HCT116 (cell line): ENCODE measurements at regions not wholly inside any gene's neighbourhood (a gene's known extent, or its start where the extent isn't known, plus 50 kb on each side); places are given as distances from the start of the nearest gene placed in this dataset.

Experiments used
- ATAC-seq: fragments of 200-7000 bp; cut with Tn5 transposase; 2 replicates; pipeline ENCODE4 v1.9.1; 2020; ENCODE audit warnings: mild to moderate bottlenecking, moderate library complexity
- BruUV-seq: library from RNA; stranded (reverse); fragments of 400-500 nt; replicated peaks from 2 replicates; lab custom pipeline; 2021; lab: Mats Ljungman, UMichigan
- CTCF ChIA-PET: fragments of 300-600 bp; sonication (Branson Sonifier 250); formaldehyde crosslinking; loops from one replicate; lab custom pipeline; 2021; ENCODE audit warnings: antibody characterized with exemption; lab: Charles Lee
- POLR2A ChIA-PET: fragments of 300-600, 350-600 bp; sonication (Branson Sonifier 250); formaldehyde crosslinking; loops from one replicate; lab custom pipeline; 2021; ENCODE audit warnings: antibody characterized with exemption; lab: Charles Lee
- RAD21 ChIA-PET, 2 experiments: fragments of 300-600 bp; sonication (Branson Sonifier 250); formaldehyde crosslinking; loops; one replicate each; lab custom pipeline; 2023; ENCODE audit warnings: low total read pairs in 2 of 2; ENCODE audit not compliant: uncharacterized antibody in 2 of 2, unreplicated experiment in 2 of 2, low non-redundant PET in 1 of 2; lab: Charles Lee
- DNase-seq: peaks from one replicate; pipeline ENCODE4 v3.0.0-alpha.2; 2010; ENCODE audit warnings: low read depth, low spot score
- H2AFZ ChIP-seq: fragments of 200-600 bp; shearing (Covaris generic), sonication (generic); 2 replicates; pipeline ENCODE4 v1.6.1; 2017; ENCODE audit warnings: low read depth, mixed run types, mixed read lengths, antibody characterized with exemption, low read length; ENCODE audit not compliant: poor library complexity, severe bottlenecking
- H3K27ac ChIP-seq: 2 replicates; pipeline ENCODE4 v1.5.1; 2012; ENCODE audit warnings: low read depth, low read length
- H3K27me3 ChIP-seq: fragments of 200-600 bp; sonication (generic); 2 replicates; pipeline ENCODE4 v1.6.1; 2016; ENCODE audit warnings: mixed run types, low read length, mixed read lengths; ENCODE audit not compliant: insufficient read depth
- H3K36me3 ChIP-seq, 2 experiments: fragments of 200-500 bp in 1 of 2; fragments of 200-600 bp in 1 of 2; sonication (Bioruptor generic) in 1 of 2; sonication (generic) in 1 of 2; 2 replicates each; pipeline versions ENCODE4 v1.5.1 to v1.6.1; 2014 to 2016; ENCODE audit warnings: low read length in 2 of 2, inconsistent platforms in 1 of 2, mixed read lengths in 1 of 2, mixed run types in 1 of 2; ENCODE audit not compliant: insufficient read depth in 2 of 2, control insufficient read depth in 1 of 2
- H3K4me1 ChIP-seq, 2 experiments: fragments of 200-600 bp in 1 of 2; sonication (generic) in 1 of 2; 2 replicates each; pipeline versions ENCODE4 v1.5.1 to v1.6.1; 2012 to 2017; ENCODE audit warnings: low read length in 2 of 2, inconsistent platforms in 1 of 2, mild to moderate bottlenecking in 1 of 2, mixed read lengths in 1 of 2, mixed run types in 1 of 2, moderate library complexity in 1 of 2; ENCODE audit not compliant: insufficient read depth in 2 of 2, control insufficient read depth in 1 of 2
- H3K4me2 ChIP-seq: fragments of 200-600 bp; sonication (generic); 2 replicates; pipeline ENCODE4 v1.6.1; 2017; ENCODE audit warnings: mixed run types, low read length, mixed read lengths
- H3K4me3 ChIP-seq, 2 experiments: fragments of 200-600 bp in 1 of 2; sonication (generic) in 1 of 2; replicated peaks in 1 of 2; 2 replicates each; pipeline ENCODE4 v1.5.1; 2011 to 2016; ENCODE audit warnings: low read length in 2 of 2, control low read depth in 1 of 2, low read depth in 1 of 2, mild to moderate bottlenecking in 1 of 2, mixed read lengths in 1 of 2, mixed run types in 1 of 2
- H3K79me2 ChIP-seq: fragments of 200-600 bp; sonication (generic); 2 replicates; pipeline ENCODE4 v1.6.1; 2017; ENCODE audit warnings: mild to moderate bottlenecking, mixed run types, low read length, moderate library complexity, mixed read lengths; ENCODE audit not compliant: insufficient read depth
- H3K9ac ChIP-seq: fragments of 200-600 bp; sonication (generic); 2 replicates; pipeline ENCODE4 v1.6.1; 2016; ENCODE audit warnings: low read length, mixed read lengths
- H3K9me2 ChIP-seq: fragments of 200-600 bp; sonication (generic), shearing (Covaris generic); 2 replicates; pipeline ENCODE4 v1.6.1; 2017; ENCODE audit warnings: mixed run types, mild to moderate bottlenecking, moderate library complexity; ENCODE audit not compliant: insufficient read depth
- H3K9me3 ChIP-seq, 2 experiments: fragments of 200-500 bp in 1 of 2; fragments of 200-600 bp in 1 of 2; sonication (Bioruptor generic) in 1 of 2; sonication (generic) in 1 of 2; 2 replicates each; pipeline ENCODE4 v1.6.1; 2014 to 2017; ENCODE audit warnings: low read length in 2 of 2, mixed read lengths in 2 of 2, inconsistent platforms in 1 of 2, low read depth in 1 of 2, mild to moderate bottlenecking in 1 of 2, mixed run types in 1 of 2, moderate library complexity in 1 of 2; ENCODE audit not compliant: control insufficient read depth in 1 of 2, insufficient read depth in 1 of 2
- H4K20me1 ChIP-seq: fragments of 200-600 bp; sonication (generic), shearing (Covaris generic); 2 replicates; pipeline ENCODE4 v1.6.1; 2017; ENCODE audit warnings: mixed run types, mild to moderate bottlenecking, moderate library complexity; ENCODE audit not compliant: insufficient read depth
- ATF3 ChIP-seq: IDR thresholded peaks from 2 replicates; pipeline ENCODE4 v1.6.1; 2012
- CBX3 ChIP-seq: IDR thresholded peaks from 2 replicates; pipeline ENCODE4 v1.6.1; 2012; ENCODE audit warnings: low read depth
- CEBPB ChIP-seq: IDR thresholded peaks from 2 replicates; pipeline ENCODE4 v1.6.1; 2012; ENCODE audit warnings: low read depth
- ELF1 ChIP-seq: IDR thresholded peaks from 2 replicates; pipeline ENCODE4 v1.6.1; 2012; ENCODE audit warnings: low read depth, borderline replicate concordance
- EZH2 ChIP-seq: fragments of 200-600 bp; sonication (generic); IDR thresholded peaks from 2 replicates; pipeline ENCODE4 v1.6.1; 2017; ENCODE audit warnings: antibody characterized with exemption, mixed run types
- EZH2phosphoT487 ChIP-seq: fragments of 200-600 bp; IDR thresholded peaks from 2 replicates; pipeline ENCODE4 v1.6.1; 2018; ENCODE audit warnings: antibody characterized with exemption, borderline replicate concordance
- FOSL1 ChIP-seq: IDR thresholded peaks from 2 replicates; pipeline ENCODE4 v1.6.1; 2012; ENCODE audit warnings: low read depth
- JUND ChIP-seq: IDR thresholded peaks from 2 replicates; pipeline ENCODE4 v1.6.1; 2012
- POLR2A ChIP-seq: IDR thresholded peaks from 2 replicates; pipeline ENCODE4 v1.7.0; 2011; ENCODE audit warnings: borderline replicate concordance; ENCODE audit not compliant: insufficient read depth, insufficient read length; ENCODE audit errors: extremely low read depth
- POLR2AphosphoS5 ChIP-seq: IDR thresholded peaks from 2 replicates; pipeline ENCODE4 v1.6.1; 2011; ENCODE audit warnings: mild to moderate bottlenecking, low read depth, low read length, moderate library complexity
- SIN3A ChIP-seq: IDR thresholded peaks from 2 replicates; pipeline ENCODE4 v1.6.1; 2012; ENCODE audit warnings: low read depth
- SP1 ChIP-seq: IDR thresholded peaks from 2 replicates; pipeline ENCODE4 v1.6.1; 2012; ENCODE audit warnings: low read depth
- SRF ChIP-seq: IDR thresholded peaks from 2 replicates; pipeline ENCODE4 v1.6.1; 2012; ENCODE audit warnings: low read depth
- ZFX ChIP-seq: fragments of 450-650 bp; IDR thresholded peaks from 2 replicates; pipeline ENCODE4 v1.6.1; 2017
- ZNF274 ChIP-seq: fragments of 200-500 bp; sonication (Bioruptor generic); IDR thresholded peaks from 2 replicates; pipeline ENCODE4 v1.6.1; 2014; ENCODE audit warnings: mild to moderate bottlenecking, low read depth, low read length, inconsistent platforms
- intact Hi-C: fragments of 100-400 bp; cut with micrococcal nuclease; formaldehyde crosslinking; loops from 2 replicates; pipeline ENCODE4 v1.10.0; 2022
- TF ChIP-seq, protein P1 (sequence below): IDR thresholded peaks from 2 replicates; pipeline ENCODE4 v1.6.1; 2012; ENCODE audit warnings: low read depth
- TF ChIP-seq, protein P2 (sequence below): IDR thresholded peaks from 2 replicates; pipeline ENCODE4 v1.6.1; 2012
- TF ChIP-seq, protein P3 (sequence below): IDR thresholded peaks from 2 replicates; pipeline ENCODE4 v1.6.1; 2011; ENCODE audit warnings: mild to moderate bottlenecking, low read length, moderate library complexity; ENCODE audit not compliant: insufficient replicate concordance; ENCODE audit errors: extremely low read depth

DNA sequence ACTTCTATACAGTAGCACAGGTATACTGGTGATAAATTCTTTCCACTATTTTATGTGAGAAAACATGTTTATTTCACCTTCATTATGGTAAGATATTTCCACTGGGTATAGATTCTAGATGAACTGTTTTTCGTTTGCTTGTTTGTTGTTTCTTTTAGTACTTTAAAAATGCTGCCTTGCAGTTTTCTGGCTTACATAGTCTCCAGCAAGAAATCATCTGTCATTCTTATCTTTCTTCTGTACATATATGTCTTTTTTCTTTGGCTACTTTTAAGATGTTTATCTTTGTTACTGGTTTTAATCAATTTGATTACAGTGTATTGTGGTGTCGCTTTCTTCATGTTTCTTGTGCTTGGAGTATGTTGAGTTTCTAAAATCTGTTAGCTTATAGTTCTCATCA lies 333.3 kb upstream of the HTR2A start:
- no peaks in the 10 kb centered on the region for H3K4me1 ChIP-seq
- intact Hi-C loops = no loop called here
- ChIA-PET POLR2A (no interaction called here), RAD21 (no interaction called here), CTCF (no interaction called here)
- no peaks in the 10 kb centered on the region for H3K36me3 ChIP-seq
- DNase-seq = no peak
- H3K79me2 ChIP-seq = no peaks in the 10 kb centered on the region
- no peaks in the 10 kb centered on the region for H3K9me2 ChIP-seq
- H2AFZ ChIP-seq = no peak overlapping the region
- H3K9ac ChIP-seq = no peak overlapping the region
- ATAC-seq = no peak
- no peaks in the 10 kb centered on the region for H3K27me3 ChIP-seq
- BruUV-seq = no TSS peak
- no peak overlapping the region for H3K27ac ChIP-seq
- no peaks in the 10 kb centered on the region for H4K20me1 ChIP-seq
- no peaks in the 10 kb centered on the region; a peak in 2 of 4 replicates for H3K9me3 ChIP-seq
- H3K4me2 ChIP-seq = no peak overlapping the region
- TF ChIP-seq SP1 = no peak
- TF ChIP-seq, protein P1, sequence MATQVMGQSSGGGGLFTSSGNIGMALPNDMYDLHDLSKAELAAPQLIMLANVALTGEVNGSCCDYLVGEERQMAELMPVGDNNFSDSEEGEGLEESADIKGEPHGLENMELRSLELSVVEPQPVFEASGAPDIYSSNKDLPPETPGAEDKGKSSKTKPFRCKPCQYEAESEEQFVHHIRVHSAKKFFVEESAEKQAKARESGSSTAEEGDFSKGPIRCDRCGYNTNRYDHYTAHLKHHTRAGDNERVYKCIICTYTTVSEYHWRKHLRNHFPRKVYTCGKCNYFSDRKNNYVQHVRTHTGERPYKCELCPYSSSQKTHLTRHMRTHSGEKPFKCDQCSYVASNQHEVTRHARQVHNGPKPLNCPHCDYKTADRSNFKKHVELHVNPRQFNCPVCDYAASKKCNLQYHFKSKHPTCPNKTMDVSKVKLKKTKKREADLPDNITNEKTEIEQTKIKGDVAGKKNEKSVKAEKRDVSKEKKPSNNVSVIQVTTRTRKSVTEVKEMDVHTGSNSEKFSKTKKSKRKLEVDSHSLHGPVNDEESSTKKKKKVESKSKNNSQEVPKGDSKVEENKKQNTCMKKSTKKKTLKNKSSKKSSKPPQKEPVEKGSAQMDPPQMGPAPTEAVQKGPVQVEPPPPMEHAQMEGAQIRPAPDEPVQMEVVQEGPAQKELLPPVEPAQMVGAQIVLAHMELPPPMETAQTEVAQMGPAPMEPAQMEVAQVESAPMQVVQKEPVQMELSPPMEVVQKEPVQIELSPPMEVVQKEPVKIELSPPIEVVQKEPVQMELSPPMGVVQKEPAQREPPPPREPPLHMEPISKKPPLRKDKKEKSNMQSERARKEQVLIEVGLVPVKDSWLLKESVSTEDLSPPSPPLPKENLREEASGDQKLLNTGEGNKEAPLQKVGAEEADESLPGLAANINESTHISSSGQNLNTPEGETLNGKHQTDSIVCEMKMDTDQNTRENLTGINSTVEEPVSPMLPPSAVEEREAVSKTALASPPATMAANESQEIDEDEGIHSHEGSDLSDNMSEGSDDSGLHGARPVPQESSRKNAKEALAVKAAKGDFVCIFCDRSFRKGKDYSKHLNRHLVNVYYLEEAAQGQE = no peak
- TF ChIP-seq, all 23 proteins: peak for 0
- H3K4me3 ChIP-seq = no peak overlapping the region

DNA sequence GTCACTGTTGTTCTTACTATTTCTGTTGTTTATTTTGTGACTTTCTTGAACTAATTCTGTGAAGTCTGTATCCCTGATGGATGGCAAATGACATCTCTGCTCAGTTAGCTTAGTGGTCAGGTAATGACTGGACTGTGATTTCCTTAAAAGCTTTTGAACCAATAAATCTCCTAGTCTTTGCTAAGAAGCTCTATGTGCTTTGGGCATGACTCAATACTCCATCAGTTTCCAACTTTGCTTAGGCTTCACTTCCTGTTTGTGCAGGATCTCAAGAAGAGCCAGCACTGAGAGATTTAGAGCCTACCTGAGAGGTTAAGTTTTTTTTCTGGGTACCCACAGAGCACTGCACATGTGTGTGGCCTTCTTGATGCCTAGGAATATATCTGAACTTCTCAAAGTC lies 329.7 kb upstream of the HTR2A start:
- no peak for ATAC-seq
- no peaks in the 10 kb centered on the region; a peak in 2 of 4 replicates for H3K9me3 ChIP-seq
- RAD21 ChIA-PET = no interaction called here
- no peaks in the 10 kb centered on the region for H3K9me2 ChIP-seq
- H3K4me3 ChIP-seq = no peak overlapping the region
- no peak overlapping the region for H3K27ac ChIP-seq
- intact Hi-C loops = no loop called here
- CTCF ChIA-PET = no interaction called here
- H3K9ac ChIP-seq = no peak overlapping the region
- no peak overlapping the region for H3K4me2 ChIP-seq
- H2AFZ ChIP-seq = no peak overlapping the region
- DNase-seq = no peak
- no peaks in the 10 kb centered on the region for H3K36me3 ChIP-seq
- H4K20me1 ChIP-seq = no peaks in the 10 kb centered on the region
- no peak for TF ChIP-seq SRF
- no peak for TF ChIP-seq POLR2AphosphoS5
- TF ChIP-seq SIN3A = no peak
- no peak for TF ChIP-seq EZH2
- no peak for TF ChIP-seq POLR2A
- no peak for TF ChIP-seq ZFX
- no peak for TF ChIP-seq CEBPB
- TF ChIP-seq ELF1 = no peak
- TF ChIP-seq, protein P2, sequence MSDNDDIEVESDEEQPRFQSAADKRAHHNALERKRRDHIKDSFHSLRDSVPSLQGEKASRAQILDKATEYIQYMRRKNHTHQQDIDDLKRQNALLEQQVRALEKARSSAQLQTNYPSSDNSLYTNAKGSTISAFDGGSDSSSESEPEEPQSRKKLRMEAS = no peak
- no peak for TF ChIP-seq ATF3
- TF ChIP-seq ZNF274 = no peak
- TF ChIP-seq SP1 = no peak
- TF ChIP-seq CBX3 = no peak
- no peak for TF ChIP-seq FOSL1
- TF ChIP-seq EZH2phosphoT487 = no peak
- TF ChIP-seq, protein P3, sequence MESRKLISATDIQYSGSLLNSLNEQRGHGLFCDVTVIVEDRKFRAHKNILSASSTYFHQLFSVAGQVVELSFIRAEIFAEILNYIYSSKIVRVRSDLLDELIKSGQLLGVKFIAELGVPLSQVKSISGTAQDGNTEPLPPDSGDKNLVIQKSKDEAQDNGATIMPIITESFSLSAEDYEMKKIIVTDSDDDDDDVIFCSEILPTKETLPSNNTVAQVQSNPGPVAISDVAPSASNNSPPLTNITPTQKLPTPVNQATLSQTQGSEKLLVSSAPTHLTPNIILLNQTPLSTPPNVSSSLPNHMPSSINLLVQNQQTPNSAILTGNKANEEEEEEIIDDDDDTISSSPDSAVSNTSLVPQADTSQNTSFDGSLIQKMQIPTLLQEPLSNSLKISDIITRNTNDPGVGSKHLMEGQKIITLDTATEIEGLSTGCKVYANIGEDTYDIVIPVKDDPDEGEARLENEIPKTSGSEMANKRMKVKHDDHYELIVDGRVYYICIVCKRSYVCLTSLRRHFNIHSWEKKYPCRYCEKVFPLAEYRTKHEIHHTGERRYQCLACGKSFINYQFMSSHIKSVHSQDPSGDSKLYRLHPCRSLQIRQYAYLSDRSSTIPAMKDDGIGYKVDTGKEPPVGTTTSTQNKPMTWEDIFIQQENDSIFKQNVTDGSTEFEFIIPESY = no peak
- no peak for TF ChIP-seq JUND
- no peaks in the 10 kb centered on the region for H3K27me3 ChIP-seq
- H3K4me1 ChIP-seq = no peaks in the 10 kb centered on the region
- POLR2A ChIA-PET = no interaction called here
- H3K79me2 ChIP-seq = no peaks in the 10 kb centered on the region
- no TSS peak for BruUV-seq
